ENCODE measurements at regions not wholly inside any gene's neighbourhood (a gene's known extent, or its start where the extent isn't known, plus 50 kb on each side); places are given as distances from the start of the nearest gene placed in this dataset.
"Not testable (repeated sequence)": the region's sequence is repeated elsewhere in the genome, so short reads cannot be mapped to it uniquely, and the experiment has no call there.

GRCh38 chr9:36461323-36461722 is 61.3 kb upstream of the RNF38 start:
- peak; percentile 26 for DNase-seq (ENCODE audit: low spot score)

GRCh38 chr9:36458430-36458915 is 58.4 kb upstream of the RNF38 start:
- DNase-seq (ENCODE audit: low spot score), result not testable (repeated sequence)

- DNase-seq (ENCODE audit: low spot score), result no peak
Observed at GRCh38 chr9:36457836-36458429, 57.9 kb upstream of the RNF38 start.

- no peak for DNase-seq (ENCODE audit: low spot score)
Observed at GRCh38 chr9:36456480-36457065, 56.5 kb upstream of the RNF38 start.

GRCh38 chr9:36451949-36452348 is 51.9 kb upstream of the RNF38 start:
- DNase-seq (ENCODE audit: low spot score), result no peak

GRCh38 chr9:36450110-36450732 is 50.2 kb upstream of the RNF38 start:
- DNase-seq (ENCODE audit: low spot score), result peak; percentile 35
